Ovary (tissue), 7 donors: ENCODE measurements at regions not wholly inside any gene's neighbourhood (a gene's known extent, or its start where the extent isn't known, plus 50 kb on each side); places are given as distances from the start of the nearest gene placed in this dataset.
A peak's percentile ranks its signal among the peaks of the same experiment; 100 is the strongest.

Experiments used
- DNase-seq, 5 donors: peaks; one replicate each; pipeline ENCODE4 v3.0.0-alpha.2; 2019 to 2020
- H3K27ac ChIP-seq, 2 donors: fragments of 200-600 bp; one replicate each; pipeline versions ENCODE4 v1.5.1 to v1.8.0; 2019 to 2022
- H3K27me3 ChIP-seq: fragments of 200-600 bp; one replicate; pipeline ENCODE4 v1.8.0; 2022
- H3K36me3 ChIP-seq: fragments of 200-600 bp; sonication (generic); one replicate; pipeline ENCODE4 v1.5.1; 2019
- H3K4me1 ChIP-seq: one replicate; pipeline ENCODE4 v1.8.1; 2013; ENCODE audit warnings: mild to moderate bottlenecking, moderate library complexity; ENCODE audit not compliant: insufficient read depth
- H3K4me3 ChIP-seq: fragments of 200-600 bp; sonication (generic); one replicate; pipeline ENCODE4 v1.5.1; 2017
- H3K9me3 ChIP-seq, 2 donors: fragments of 200-600 bp in 1 of 2; sonication (generic) in 1 of 2; one replicate each; pipeline versions ENCODE4 v1.5.1 to v1.8.1; 2013 to 2019; ENCODE audit warnings: mild to moderate bottlenecking in 1 of 2, moderate library complexity in 1 of 2
- EP300 ChIP-seq: sonication (generic); formaldehyde crosslinking; IDR thresholded peaks from one replicate; pipeline ENCODE4 v1.6.1; 2017; ENCODE audit warnings: antibody characterized with exemption
- POLR2A ChIP-seq: fragments of 450-650 bp; IDR thresholded peaks from one replicate; pipeline ENCODE4 v1.6.1; 2017; ENCODE audit warnings: antibody characterized with exemption, mild to moderate bottlenecking, moderate library complexity
- WGBS, 3 donors: extraction: QIAGEN DNeasy Blood & Tissue Kit in 1 of 3; methylation state at CpG; one replicate each; pipeline versions ENCODE4 v1.1.5 to v1.1.7; 2013 to 2017; 5-methylcytosine and 5-hydroxymethylcytosine counted together
- intact Hi-C, 4 donors: fragments of 100-400 bp; cut with DNase I; formaldehyde crosslinking; loops; one replicate each; pipeline versions ENCODE4 v1.11.0 to v1.15.1; 2022 to 2023
- TF ChIP-seq, protein P1 (sequence below), 3 donors: fragments of 450-650 bp in 2 of 3; fragments of 200-600 bp in 1 of 3; IDR thresholded peaks; one replicate each; pipeline versions ENCODE4 v1.5.1 to v1.8.0; 2016 to 2022; ENCODE audit warnings: antibody characterized with exemption in 3 of 3, mild to moderate bottlenecking in 1 of 3
- donor health status: DM: no; HTN: no; CAD: no; lungs with moderate emphysema.
- donor health status: DM: no; HTN: no; CAD: no.
- donor health status: Bipolar disorder and iron deficiency.
- donor health status: DM: no; HTN: no; CAD: no.
- donor health status: DM: yes; HTN: yes; CAD: no.

DNA sequence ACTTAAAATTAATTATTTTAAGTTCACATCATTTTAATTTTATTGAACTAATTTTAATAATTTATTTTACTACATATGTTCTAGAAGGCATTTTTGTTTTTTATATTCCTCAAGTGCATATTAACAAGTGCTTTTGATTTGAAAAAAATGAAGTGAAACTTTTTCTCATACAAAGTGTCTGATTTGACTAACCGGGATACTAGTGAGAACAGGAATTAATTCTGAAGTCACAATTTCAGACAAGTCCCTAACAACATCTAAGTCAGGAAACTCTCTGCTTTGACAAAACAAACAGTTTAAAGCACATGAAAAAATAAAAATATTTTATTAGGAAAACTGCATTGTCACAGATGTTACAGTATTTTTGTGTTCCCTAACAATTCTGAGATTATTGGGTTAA, 1166.3 kb upstream of the CITED2 start:
- Histone ChIP-seq H3K27me3 (no peaks in the 10 kb centered on the region), H3K4me1 (peaks cover 4% of the 10 kb centered on the region), H3K9me3 (no peaks in the 10 kb centered on the region), H3K4me3 (no peak overlapping the region), H3K27ac (no peak overlapping the region), H3K36me3 (no peaks in the 10 kb centered on the region)
- no peak for TF ChIP-seq EP300
- no peak for TF ChIP-seq POLR2A
- intact Hi-C loops = no loop called here
- DNase-seq = no peak
- WGBS, 3 donors = 89 to 94% (median 92%) methylated on average over 1 of the region's 1 CpG

DNA sequence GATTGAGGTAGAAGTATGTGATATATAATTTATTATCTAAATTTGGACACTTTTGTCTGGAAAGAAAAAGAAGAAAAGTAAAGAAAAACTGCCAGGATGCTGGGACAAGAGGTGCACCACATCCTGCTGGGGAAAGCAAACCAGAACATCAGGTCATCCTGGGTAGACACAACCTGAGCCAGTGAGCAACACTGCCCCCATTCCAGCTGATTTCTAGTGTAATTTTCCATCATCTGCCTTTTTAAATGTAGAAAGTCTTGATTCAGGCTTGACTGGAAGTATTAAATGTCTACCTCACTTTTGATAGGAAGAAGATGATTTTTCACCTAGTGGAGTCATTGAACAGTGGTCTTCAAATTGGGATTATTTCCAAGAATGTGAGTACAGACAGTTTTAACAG, 1164.5 kb upstream of the CITED2 start:
- Histone ChIP-seq H3K4me1 (peaks cover 4% of the 10 kb centered on the region), H3K27me3 (no peaks in the 10 kb centered on the region), H3K9me3 (no peaks in the 10 kb centered on the region), H3K27ac (no peak overlapping the region), H3K4me3 (no peak overlapping the region), H3K36me3 (no peaks in the 10 kb centered on the region)
- intact Hi-C loops = no loop called here
- no peak for DNase-seq
- TF ChIP-seq POLR2A = no peak
- TF ChIP-seq EP300 = no peak
- TF ChIP-seq, protein P1, sequence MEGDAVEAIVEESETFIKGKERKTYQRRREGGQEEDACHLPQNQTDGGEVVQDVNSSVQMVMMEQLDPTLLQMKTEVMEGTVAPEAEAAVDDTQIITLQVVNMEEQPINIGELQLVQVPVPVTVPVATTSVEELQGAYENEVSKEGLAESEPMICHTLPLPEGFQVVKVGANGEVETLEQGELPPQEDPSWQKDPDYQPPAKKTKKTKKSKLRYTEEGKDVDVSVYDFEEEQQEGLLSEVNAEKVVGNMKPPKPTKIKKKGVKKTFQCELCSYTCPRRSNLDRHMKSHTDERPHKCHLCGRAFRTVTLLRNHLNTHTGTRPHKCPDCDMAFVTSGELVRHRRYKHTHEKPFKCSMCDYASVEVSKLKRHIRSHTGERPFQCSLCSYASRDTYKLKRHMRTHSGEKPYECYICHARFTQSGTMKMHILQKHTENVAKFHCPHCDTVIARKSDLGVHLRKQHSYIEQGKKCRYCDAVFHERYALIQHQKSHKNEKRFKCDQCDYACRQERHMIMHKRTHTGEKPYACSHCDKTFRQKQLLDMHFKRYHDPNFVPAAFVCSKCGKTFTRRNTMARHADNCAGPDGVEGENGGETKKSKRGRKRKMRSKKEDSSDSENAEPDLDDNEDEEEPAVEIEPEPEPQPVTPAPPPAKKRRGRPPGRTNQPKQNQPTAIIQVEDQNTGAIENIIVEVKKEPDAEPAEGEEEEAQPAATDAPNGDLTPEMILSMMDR (IDR thresholded peaks at IDR 0.05) = no peak

DNA sequence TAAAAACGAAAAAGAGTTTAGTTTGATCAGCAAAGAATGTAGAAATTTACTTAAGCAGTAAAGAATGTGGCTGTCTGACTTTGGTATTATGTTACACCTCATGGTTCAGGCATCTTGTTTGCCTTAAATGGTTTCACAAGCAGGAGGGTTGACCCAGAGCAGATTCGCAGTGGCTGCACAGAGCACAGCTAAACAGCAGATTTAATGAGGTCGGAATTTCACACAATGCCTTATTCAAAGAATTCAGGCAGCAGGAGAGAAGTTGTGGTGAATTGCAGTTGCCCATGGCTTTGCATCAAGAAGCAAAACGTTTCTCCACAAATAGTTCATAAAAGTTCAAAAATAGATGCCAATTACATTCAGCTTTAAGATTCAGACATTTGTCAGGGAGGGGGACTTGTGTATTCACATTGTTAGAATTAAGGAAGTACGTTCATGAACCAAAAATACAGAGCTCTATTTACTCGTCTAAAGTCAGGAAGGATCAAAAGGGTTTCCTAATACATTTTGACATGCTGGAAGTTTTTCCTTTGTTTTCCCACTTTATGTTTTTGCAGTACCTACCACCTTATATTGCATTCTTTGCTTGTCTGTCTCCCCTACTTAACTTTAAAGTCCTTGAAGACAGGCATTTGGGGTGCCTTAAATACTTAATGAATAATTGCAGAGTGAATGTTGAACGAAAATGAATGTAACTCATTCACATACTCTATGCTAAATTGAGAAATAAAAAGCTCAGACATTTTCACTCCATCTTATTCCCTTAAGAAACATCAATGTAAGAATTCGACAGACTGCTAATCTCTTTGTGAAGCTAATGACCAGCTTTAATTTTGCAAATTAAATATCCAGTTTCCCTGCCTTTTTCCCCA, 1163.6 kb upstream of the CITED2 start:
- intact Hi-C loops = no loop called here
- DNase-seq = peak in 1 of 5 donors; percentile 22

DNA sequence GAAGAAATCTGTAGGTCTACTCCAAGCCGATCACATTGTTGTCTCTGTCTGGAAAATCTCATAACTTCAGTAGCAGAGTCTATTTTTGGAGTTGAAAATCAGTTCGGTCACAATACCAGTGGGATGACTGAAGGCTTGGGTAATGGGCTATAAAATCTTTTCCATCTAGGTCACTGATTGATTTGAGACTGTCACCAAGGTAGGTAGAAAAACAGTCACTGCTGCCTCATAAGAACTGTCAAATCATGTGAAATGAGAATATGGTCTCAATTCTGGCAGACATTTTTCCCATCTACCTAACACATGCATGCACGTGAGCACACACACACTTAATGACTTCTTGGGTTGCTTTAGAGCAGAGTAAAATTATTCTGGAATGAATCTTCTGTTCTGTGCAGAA, 1162.8 kb upstream of the CITED2 start:
- no peak for DNase-seq
- Histone ChIP-seq H3K27ac (peak overlapping the region in 1 of 2 donors; percentile 3), H3K9me3 (no peaks in the 10 kb centered on the region), H3K27me3 (no peaks in the 10 kb centered on the region), H3K36me3 (no peaks in the 10 kb centered on the region), H3K4me3 (no peak overlapping the region), H3K4me1 (peaks cover 4% of the 10 kb centered on the region)
- 55 to 67% (median 57%) methylated on average over 3 of the region's 3 CpGs for WGBS, 3 donors
- intact Hi-C loops = no loop called here
- TF ChIP-seq, protein P1 (IDR thresholded peaks at IDR 0.05) = no peak
- TF ChIP-seq POLR2A (no peak), EP300 (no peak)

More for the DNA sequence above, 1163.6 kb upstream of the CITED2 start:
- Histone ChIP-seq H3K4me1 (peaks cover 4% of the 10 kb centered on the region), H3K27me3 (no peaks in the 10 kb centered on the region), H3K36me3 (no peaks in the 10 kb centered on the region), H3K9me3 (no peaks in the 10 kb centered on the region), H3K4me3 (no peak overlapping the region), H3K27ac (peak overlapping the region in 1 of 2 donors; percentile 3)
- TF ChIP-seq, protein P1 (IDR thresholded peaks at IDR 0.05) = no peak
- TF ChIP-seq POLR2A = no peak
- no peak for TF ChIP-seq EP300
- 10 to 13% (median 13%) methylated on average over 8 of the region's 8 CpGs for WGBS, 3 donors

DNA sequence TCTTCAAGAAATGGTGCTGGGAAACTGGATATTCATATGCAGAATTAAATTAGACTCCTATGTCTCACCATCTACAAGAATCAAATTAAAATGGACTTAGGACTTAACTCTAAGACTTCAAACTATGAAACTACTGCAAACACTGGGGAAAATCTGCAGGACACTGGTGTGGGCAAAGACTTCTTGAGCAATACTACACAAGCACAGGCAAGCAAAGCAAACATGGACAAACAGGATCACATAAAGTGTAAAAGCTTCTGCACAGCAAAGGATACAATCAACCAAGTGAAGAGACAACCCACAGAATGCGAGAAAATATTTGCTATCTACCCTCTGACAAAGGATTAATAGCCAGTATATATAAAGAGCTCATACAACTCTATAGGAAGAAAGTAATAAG, 1161.1 kb upstream of the CITED2 start:
- Histone ChIP-seq H3K36me3 (no peaks in the 10 kb centered on the region), H3K27me3 (no peaks in the 10 kb centered on the region), H3K27ac (no peak overlapping the region), H3K9me3 (no peaks in the 10 kb centered on the region), H3K4me1 (peaks cover 4% of the 10 kb centered on the region), H3K4me3 (no peak overlapping the region)
- intact Hi-C loops = no loop called here
- TF ChIP-seq, protein P1 (IDR thresholded peaks at IDR 0.05) = no peak
- TF ChIP-seq EP300 (no peak), POLR2A (no peak)
- 97 to 100% (median 97%) methylated on average over 1 of the region's 1 CpG for WGBS, 3 donors
- DNase-seq = no peak
